Trophoblast cell (in vitro differentiated cells and primary cell): ENCODE measurements at regions not wholly inside any gene's neighbourhood (a gene's known extent, or its start where the extent isn't known, plus 50 kb on each side); places are given as distances from the start of the nearest gene placed in this dataset.

ENCODE experiments used
- DNase-seq, 2 donors: peaks; one replicate each; pipeline ENCODE4 v3.0.0-alpha.2; 2016
- H2AFZ ChIP-seq: 2 replicates; pipeline ENCODE4 v1.6.1; 2013; ENCODE audit warnings: low read length, moderate library complexity, mild to moderate bottlenecking; ENCODE audit not compliant: insufficient read depth, poor library complexity
- H2AK5ac ChIP-seq: 2 replicates; pipeline ENCODE4 v1.6.1; 2013; ENCODE audit warnings: mild to moderate bottlenecking, low read length
- H2BK120ac ChIP-seq: 2 replicates; pipeline ENCODE4 v1.6.1; 2013; ENCODE audit warnings: low read length, mild to moderate bottlenecking, moderate library complexity; ENCODE audit not compliant: insufficient read depth, poor library complexity
- H2BK12ac ChIP-seq: 2 replicates; pipeline ENCODE4 v1.6.1; 2013; ENCODE audit warnings: mild to moderate bottlenecking, low read length, moderate library complexity
- H2BK5ac ChIP-seq: 2 replicates; pipeline ENCODE4 v1.6.1; 2013; ENCODE audit warnings: low read length, low read depth, moderate library complexity, mild to moderate bottlenecking; ENCODE audit not compliant: poor library complexity
- H3K14ac ChIP-seq: 2 replicates; pipeline ENCODE4 v1.6.1; 2013; ENCODE audit warnings: mild to moderate bottlenecking, low read length
- H3K18ac ChIP-seq: 2 replicates; pipeline ENCODE4 v1.6.1; 2013; ENCODE audit warnings: mild to moderate bottlenecking, low read length
- H3K23ac ChIP-seq: 2 replicates; pipeline ENCODE4 v1.6.1; 2013; ENCODE audit warnings: low read length
- H3K27ac ChIP-seq: 2 replicates; pipeline ENCODE4 v1.5.1; 2013; ENCODE audit warnings: low read depth, mild to moderate bottlenecking, inconsistent platforms, low read length, moderate library complexity
- H3K27me3 ChIP-seq: 2 replicates; pipeline ENCODE4 v1.6.1; 2013; ENCODE audit warnings: inconsistent platforms, mild to moderate bottlenecking, low read length, moderate library complexity; ENCODE audit not compliant: insufficient read depth
- H3K36me3 ChIP-seq, 2 experiments: 1 replicate in 1 of 2; 2 replicates in 1 of 2; pipeline ENCODE4 v1.6.1; 2013; ENCODE audit warnings: low read length in 2 of 2, mild to moderate bottlenecking in 2 of 2, moderate library complexity in 1 of 2; ENCODE audit not compliant: insufficient read depth in 2 of 2, control insufficient read depth in 1 of 2
- H3K4ac ChIP-seq: 2 replicates; pipeline ENCODE4 v1.6.1; 2013; ENCODE audit warnings: low read depth, mild to moderate bottlenecking, low read length, moderate library complexity
- H3K4me1 ChIP-seq, 2 experiments: 1 replicate in 1 of 2; 2 replicates in 1 of 2; pipeline ENCODE4 v1.6.1; 2013; ENCODE audit warnings: low read length in 2 of 2, mild to moderate bottlenecking in 2 of 2, moderate library complexity in 1 of 2; ENCODE audit not compliant: insufficient read depth in 2 of 2, control insufficient read depth in 1 of 2
- H3K4me2 ChIP-seq: 2 replicates; pipeline ENCODE4 v1.6.1; 2013; ENCODE audit warnings: inconsistent platforms, mild to moderate bottlenecking, low read length, moderate library complexity
- H3K4me3 ChIP-seq: 2 replicates; pipeline ENCODE4 v1.5.1; 2013; ENCODE audit warnings: mild to moderate bottlenecking, low read depth, low read length, inconsistent platforms
- H3K79me1 ChIP-seq: one replicate; pipeline ENCODE4 v1.6.1; 2013; ENCODE audit warnings: low read length
- H3K79me2 ChIP-seq: 2 replicates; pipeline ENCODE4 v1.6.1; 2013; ENCODE audit warnings: low read length, mild to moderate bottlenecking; ENCODE audit not compliant: control insufficient read depth, insufficient read depth, poor library complexity
- H3K9ac ChIP-seq: 2 replicates; pipeline ENCODE4 v1.6.1; 2013; ENCODE audit warnings: mild to moderate bottlenecking, low read length
- H3K9me3 ChIP-seq: 2 replicates; pipeline ENCODE4 v1.6.1; 2013; ENCODE audit warnings: low read depth, mild to moderate bottlenecking, control low read depth, inconsistent platforms, low read length; ENCODE audit not compliant: insufficient read depth
- H4K12ac ChIP-seq: 2 replicates; pipeline ENCODE4 v1.6.1; 2013; ENCODE audit warnings: low read depth, mild to moderate bottlenecking, low read length, moderate library complexity
- H4K8ac ChIP-seq: 2 replicates; pipeline ENCODE4 v1.6.1; 2013; ENCODE audit warnings: low read depth, mild to moderate bottlenecking, low read length, moderate library complexity
- H4K91ac ChIP-seq: one replicate; pipeline ENCODE4 v1.6.1; 2013; ENCODE audit warnings: low read depth, mild to moderate bottlenecking, low read length, moderate library complexity
- WGBS: extraction: QIAGEN DNeasy Blood & Tissue Kit; methylation state at CpG from one replicate; pipeline ENCODE4 v1.1.7; 2013; ENCODE audit warnings: missing lambda C conversion rate; ENCODE audit not compliant: insufficient read length, insufficient coverage; ENCODE audit errors: extremely low coverage; 5-methylcytosine and 5-hydroxymethylcytosine counted together

DNA sequence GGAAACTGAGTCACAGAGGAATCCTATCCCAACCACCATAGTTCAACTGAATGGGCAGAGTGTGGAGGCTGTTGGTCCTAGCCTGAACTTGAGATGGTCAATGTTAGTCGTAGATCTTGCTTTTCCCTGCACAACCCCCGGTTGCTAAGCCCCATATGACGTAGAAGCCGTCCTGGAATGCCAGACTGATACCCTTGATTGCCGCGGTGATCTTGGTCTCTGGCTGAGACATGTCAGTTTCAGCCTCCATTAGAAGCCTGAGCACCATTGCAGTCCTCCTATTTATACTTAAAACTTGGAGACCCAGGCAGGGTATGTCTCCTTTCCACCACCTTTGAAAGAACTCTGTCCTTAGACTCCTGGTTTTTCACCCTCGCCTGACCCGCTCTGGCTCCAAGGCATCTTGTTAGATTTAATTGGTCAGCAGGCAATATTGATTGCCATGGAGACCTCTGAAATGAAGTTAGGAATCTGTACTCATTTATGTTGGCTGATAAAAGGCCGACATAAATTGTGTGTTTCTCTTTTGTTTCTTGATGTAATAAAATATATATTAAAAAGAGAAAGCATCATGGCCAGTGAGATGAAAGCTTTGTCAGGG is 53.4 kb downstream of the RPLP1 start:
- Histone ChIP-seq H3K14ac (no peak overlapping the region), H3K18ac (no peak overlapping the region), H3K4me2 (no peak overlapping the region), H3K4ac (no peak overlapping the region), H4K91ac (no peak overlapping the region), H3K27ac (no peak overlapping the region), H3K79me2 (no peaks in the 10 kb centered on the region), H3K36me3 (no peaks in the 10 kb centered on the region), H2BK12ac (no peak overlapping the region), H3K79me1 (no peaks in the 10 kb centered on the region), H4K12ac (no peak overlapping the region), H2BK120ac (no peak overlapping the region), H3K4me1 (no peaks in the 10 kb centered on the region), H4K8ac (no peak overlapping the region), H2AFZ (no peak overlapping the region), H3K23ac (no peak overlapping the region), H3K9ac (no peak overlapping the region), H2AK5ac (no peak overlapping the region), H3K9me3 (no peaks in the 10 kb centered on the region), H3K27me3 (no peaks in the 10 kb centered on the region), H2BK5ac (no peak overlapping the region), H3K4me3 (no peak overlapping the region)
- DNase-seq: no peak
- WGBS: no CpG with 5 or more reads among the region's 9 CpGs

- H2AFZ ChIP-seq: no peak overlapping the region
- no peak overlapping the region for H3K9ac ChIP-seq
- H3K79me2 ChIP-seq: no peaks in the 10 kb centered on the region
- H3K36me3 ChIP-seq: no peaks in the 10 kb centered on the region
- H2AK5ac ChIP-seq: no peak overlapping the region
- no peaks in the 10 kb centered on the region for H3K4me1 ChIP-seq
- no peak overlapping the region for H3K18ac ChIP-seq
- H3K14ac ChIP-seq: no peak overlapping the region
- H2BK5ac ChIP-seq: no peak overlapping the region
- H3K27ac ChIP-seq: no peak overlapping the region
- no peak overlapping the region for H4K91ac ChIP-seq
- no CpG with 5 or more reads among the region's 1 CpG for WGBS
- no peak overlapping the region for H4K12ac ChIP-seq
- H2BK12ac ChIP-seq: no peak overlapping the region
- no peaks in the 10 kb centered on the region for H3K79me1 ChIP-seq
- no peaks in the 10 kb centered on the region for H3K9me3 ChIP-seq
- no peak overlapping the region for H4K8ac ChIP-seq
- H2BK120ac ChIP-seq: no peak overlapping the region
- no peak overlapping the region for H3K4me2 ChIP-seq
- no peak overlapping the region for H3K23ac ChIP-seq
- no peak overlapping the region for H3K4me3 ChIP-seq
- DNase-seq: no peak
- H3K27me3 ChIP-seq: no peaks in the 10 kb centered on the region
- no peak overlapping the region for H3K4ac ChIP-seq
Measured at GRCh38 chr15:69508659-69509058, 56.0 kb downstream of the RPLP1 start.

- no peaks in the 10 kb centered on the region for H3K27me3 ChIP-seq
- H3K4me3 ChIP-seq: no peak overlapping the region
- no peak overlapping the region for H3K14ac ChIP-seq
- H2AK5ac ChIP-seq: no peak overlapping the region
- no peak overlapping the region for H2BK12ac ChIP-seq
- no peak overlapping the region for H3K23ac ChIP-seq
- no peak overlapping the region for H2BK120ac ChIP-seq
- H3K79me1 ChIP-seq: no peaks in the 10 kb centered on the region
- H3K9ac ChIP-seq: no peak overlapping the region
- no CpG with 5 or more reads among the region's 4 CpGs for WGBS
- H4K8ac ChIP-seq: no peak overlapping the region
- H3K9me3 ChIP-seq: no peaks in the 10 kb centered on the region
- H3K4me1 ChIP-seq: no peaks in the 10 kb centered on the region
- H2AFZ ChIP-seq: no peak overlapping the region
- H4K91ac ChIP-seq: no peak overlapping the region
- no peak for DNase-seq
- H3K18ac ChIP-seq: no peak overlapping the region
- H3K4me2 ChIP-seq: no peak overlapping the region
- H3K36me3 ChIP-seq: no peaks in the 10 kb centered on the region
- no peaks in the 10 kb centered on the region for H3K79me2 ChIP-seq
- no peak overlapping the region for H3K27ac ChIP-seq
- no peak overlapping the region for H3K4ac ChIP-seq
- no peak overlapping the region for H4K12ac ChIP-seq
- no peak overlapping the region for H2BK5ac ChIP-seq
Measured at GRCh38 chr15:69509131-69509530, 56.5 kb downstream of the RPLP1 start.

GRCh38 chr15:69510556-69510955 is 57.9 kb downstream of the RPLP1 start:
- no peaks in the 10 kb centered on the region for H3K27me3 ChIP-seq
- no peak overlapping the region for H4K8ac ChIP-seq
- H3K4me3 ChIP-seq: no peak overlapping the region
- DNase-seq: no peak
- H3K14ac ChIP-seq: no peak overlapping the region
- H3K79me1 ChIP-seq: no peaks in the 10 kb centered on the region
- no peak overlapping the region for H4K12ac ChIP-seq
- H2AK5ac ChIP-seq: no peak overlapping the region
- no peaks in the 10 kb centered on the region for H3K9me3 ChIP-seq
- no peak overlapping the region for H3K23ac ChIP-seq
- H2BK12ac ChIP-seq: no peak overlapping the region
- no peaks in the 10 kb centered on the region for H3K4me1 ChIP-seq
- no peak overlapping the region for H3K18ac ChIP-seq
- no peak overlapping the region for H3K9ac ChIP-seq
- no peaks in the 10 kb centered on the region for H3K79me2 ChIP-seq
- H3K27ac ChIP-seq: no peak overlapping the region
- H4K91ac ChIP-seq: no peak overlapping the region
- no peak overlapping the region for H2AFZ ChIP-seq
- H3K4ac ChIP-seq: no peak overlapping the region
- H2BK5ac ChIP-seq: no peak overlapping the region
- H3K4me2 ChIP-seq: no peak overlapping the region
- H3K36me3 ChIP-seq: no peaks in the 10 kb centered on the region
- H2BK120ac ChIP-seq: no peak overlapping the region
